H1 (cell line): ENCODE measurements at regions not wholly inside any gene's neighbourhood (a gene's known extent, or its start where the extent isn't known, plus 50 kb on each side); places are given as distances from the start of the nearest gene placed in this dataset.

Experiments used
- CTCF ChIA-PET: fragments of 300-600 bp; sonication (Branson Sonifier 250); formaldehyde crosslinking; loops from one replicate; lab custom pipeline; 2021; ENCODE audit not compliant: partially characterized antibody; lab: Charles Lee
- POLR2A ChIA-PET: fragments of 300-600 bp; sonication (Branson Sonifier 250); formaldehyde crosslinking; loops from one replicate; lab custom pipeline; 2021; ENCODE audit warnings: inconsistent platforms; ENCODE audit not compliant: partially characterized antibody; lab: Charles Lee
- DNase-seq, 2 experiments: peaks; one replicate each; pipeline versions ENCODE4 v3.0.0 to v3.0.0-alpha.2; 2010 to 2022; ENCODE audit warnings: low spot score in 2 of 2, low read depth in 1 of 2, mixed read lengths in 1 of 2
- FAIRE-seq: peaks from 2 replicates; lab custom pipeline; 2011; peaks lifted over from hg19 to GRCh38; lab: Jason Lieb, UNC
- H2AFZ ChIP-seq: 2 replicates; pipeline ENCODE4 v1.8.1; 2012; ENCODE audit warnings: low read length, inconsistent platforms
- H2AK5ac ChIP-seq: 2 replicates; pipeline ENCODE4 v1.6.1; 2013; ENCODE audit warnings: low read depth, low read length
- H2BK120ac ChIP-seq: replicated peaks from 2 replicates; pipeline ENCODE3; 2013; ENCODE audit warnings: low read depth, low read length, inconsistent platforms
- H2BK12ac ChIP-seq: 2 replicates; pipeline ENCODE4 v1.6.1; 2013; ENCODE audit warnings: low read depth, low read length
- H2BK15ac ChIP-seq: 2 replicates; pipeline ENCODE4 v1.6.1; 2013; ENCODE audit warnings: low read length
- H2BK20ac ChIP-seq: 2 replicates; pipeline ENCODE4 v1.6.1; 2013; ENCODE audit warnings: low read length
- H2BK5ac ChIP-seq: 2 replicates; pipeline ENCODE4 v1.6.1; 2013; ENCODE audit warnings: low read depth, low read length
- H3K14ac ChIP-seq: 2 replicates; pipeline ENCODE4 v1.6.1; 2013; ENCODE audit warnings: inconsistent platforms; ENCODE audit not compliant: insufficient read length
- H3K18ac ChIP-seq: 2 replicates; pipeline ENCODE4 v1.6.1; 2013; ENCODE audit warnings: low read length; ENCODE audit errors: extremely low read depth
- H3K23ac ChIP-seq: 2 replicates; pipeline ENCODE4 v1.6.1; 2013; ENCODE audit warnings: inconsistent platforms; ENCODE audit not compliant: insufficient read length
- H3K23me2 ChIP-seq: 2 replicates; pipeline ENCODE4 v1.6.1; 2013; ENCODE audit warnings: low read depth, low read length
- H3K27ac ChIP-seq: 2 replicates; pipeline ENCODE4 v1.6.1; 2011; ENCODE audit warnings: low read depth, low read length, inconsistent platforms
- H3K27me3 ChIP-seq, 4 experiments: replicated peaks in 1 of 4; 1 replicate in 1 of 4; 2 replicates in 3 of 4; pipeline versions ENCODE4 v1.6.1 to v1.8.1; 2011 to 2013; ENCODE audit warnings: low read length in 3 of 4, mild to moderate bottlenecking in 3 of 4, inconsistent platforms in 2 of 4, mixed read lengths in 2 of 4, moderate library complexity in 1 of 4; ENCODE audit not compliant: control insufficient read depth in 3 of 4, insufficient read depth in 3 of 4; ENCODE audit errors: extremely low read depth in 1 of 4
- H3K36me3 ChIP-seq, 4 experiments: 2 replicates each; pipeline versions ENCODE4 v1.6.1 to v1.8.1; 2011 to 2013; ENCODE audit warnings: mild to moderate bottlenecking in 4 of 4, low read length in 3 of 4, moderate library complexity in 2 of 4, control low read depth in 1 of 4, inconsistent platforms in 1 of 4; ENCODE audit not compliant: insufficient read depth in 4 of 4, control insufficient read depth in 2 of 4
- H3K4ac ChIP-seq: replicated peaks from 2 replicates; pipeline ENCODE3; 2013; ENCODE audit warnings: low read length, low read depth, mixed read lengths, inconsistent platforms; ENCODE audit not compliant: insufficient read length
- H3K4me1 ChIP-seq, 4 experiments: replicated peaks in 1 of 4; 1 replicate in 1 of 4; 2 replicates in 3 of 4; pipeline versions ENCODE4 v1.6.1 to v1.8.1; 2011 to 2013; ENCODE audit warnings: low read length in 3 of 4, inconsistent platforms in 2 of 4, mixed read lengths in 1 of 4; ENCODE audit not compliant: insufficient read depth in 4 of 4, control insufficient read depth in 3 of 4
- H3K4me2 ChIP-seq, 2 experiments: 2 replicates each; pipeline versions ENCODE4 v1.6.1 to v1.8.1; 2011 to 2013; ENCODE audit warnings: low read depth in 2 of 2, low read length in 2 of 2, control low read depth in 1 of 2, inconsistent platforms in 1 of 2, mild to moderate bottlenecking in 1 of 2; ENCODE audit not compliant: insufficient read depth in 1 of 2
- H3K4me3 ChIP-seq, 4 experiments: fragments of 200-600, 300-600 bp in 1 of 4; sonication (generic), shearing (Covaris generic), sonication (Bioruptor Twin) in 1 of 4; 2 replicates each; pipeline versions ENCODE4 v1.5.1 to v1.8.1; 2011 to 2016; ENCODE audit warnings: low read length in 4 of 4, low read depth in 3 of 4, control low read depth in 2 of 4, inconsistent platforms in 2 of 4, mild to moderate bottlenecking in 2 of 4, mixed read lengths in 1 of 4, moderate library complexity in 1 of 4; ENCODE audit not compliant: insufficient read depth in 2 of 4; ENCODE audit errors: extremely low read depth in 1 of 4
- H3K56ac ChIP-seq: replicated peaks from 2 replicates; pipeline ENCODE3; 2013; ENCODE audit warnings: low read depth, mild to moderate bottlenecking, mixed read lengths, low read length, inconsistent platforms; ENCODE audit not compliant: insufficient read length
- H3K79me1 ChIP-seq: 2 replicates; pipeline ENCODE4 v1.6.1; 2013; ENCODE audit warnings: low read depth, low read length, control low read depth
- H3K79me2 ChIP-seq, 2 experiments: 2 replicates each; pipeline versions ENCODE4 v1.6.1 to v1.8.1; 2012 to 2013; ENCODE audit warnings: low read length in 2 of 2, mild to moderate bottlenecking in 2 of 2, inconsistent platforms in 1 of 2; ENCODE audit not compliant: insufficient read depth in 2 of 2, control insufficient read depth in 1 of 2
- H3K9ac ChIP-seq, 4 experiments: replicated peaks in 1 of 4; 1 replicate in 1 of 4; 2 replicates in 3 of 4; pipeline versions ENCODE4 v1.6.1 to v1.8.1; 2011 to 2013; ENCODE audit warnings: low read depth in 3 of 4, low read length in 3 of 4, control low read depth in 2 of 4, mild to moderate bottlenecking in 2 of 4, moderate library complexity in 2 of 4, inconsistent platforms in 1 of 4; ENCODE audit errors: extremely low read depth in 1 of 4
- H3K9me3 ChIP-seq, 2 experiments: 2 replicates each; pipeline versions ENCODE4 v1.6.1 to v1.8.1; 2012 to 2013; ENCODE audit warnings: mild to moderate bottlenecking in 2 of 2, moderate library complexity in 2 of 2, control low read depth in 1 of 2, inconsistent platforms in 1 of 2, low read depth in 1 of 2, low read length in 1 of 2, mixed read lengths in 1 of 2; ENCODE audit not compliant: insufficient read depth in 2 of 2
- H4K20me1 ChIP-seq, 2 experiments: replicated peaks in 1 of 2; 2 replicates each; pipeline versions ENCODE3 to v1.8.1; 2011 to 2013; ENCODE audit warnings: inconsistent platforms in 2 of 2, low read length in 2 of 2, mild to moderate bottlenecking in 1 of 2; ENCODE audit not compliant: insufficient read depth in 2 of 2, control insufficient read depth in 1 of 2
- H4K5ac ChIP-seq: 2 replicates; pipeline ENCODE4 v1.6.1; 2013; ENCODE audit warnings: low read length, low read depth, mixed read lengths, inconsistent platforms; ENCODE audit not compliant: insufficient read length
- H4K8ac ChIP-seq: 2 replicates; pipeline ENCODE4 v1.8.0; 2013; ENCODE audit warnings: mild to moderate bottlenecking, moderate library complexity, low read length, inconsistent platforms; ENCODE audit not compliant: insufficient read depth; ENCODE audit errors: extremely low read depth
- H4K91ac ChIP-seq: replicated peaks from 2 replicates; pipeline ENCODE3; 2013; ENCODE audit warnings: low read length, mixed read lengths, inconsistent platforms; ENCODE audit not compliant: insufficient read length
- TEAD4 ChIP-seq: IDR thresholded peaks from 2 replicates; pipeline ENCODE4 v1.6.1; 2012; ENCODE audit warnings: low read depth, low read length, inconsistent platforms, mixed read lengths
- WGBS, 2 experiments: shearing (Covaris generic) in 1 of 2; methylation state at CpG; one replicate each; pipeline versions ENCODE4 v1.1.6 to v1.1.7; 2013 to 2015; ENCODE audit warnings: low lambda C conversion rate in 2 of 2, mixed read lengths in 2 of 2, inconsistent platforms in 1 of 2, low coverage in 1 of 2, missing lambda C conversion rate in 1 of 2; ENCODE audit not compliant: insufficient replicate concordance in 2 of 2, insufficient coverage in 1 of 2, insufficient read length in 1 of 2; ENCODE audit errors: extremely low coverage in 1 of 2, missing lambda C conversion rate in 1 of 2; 5-methylcytosine and 5-hydroxymethylcytosine counted together

DNA sequence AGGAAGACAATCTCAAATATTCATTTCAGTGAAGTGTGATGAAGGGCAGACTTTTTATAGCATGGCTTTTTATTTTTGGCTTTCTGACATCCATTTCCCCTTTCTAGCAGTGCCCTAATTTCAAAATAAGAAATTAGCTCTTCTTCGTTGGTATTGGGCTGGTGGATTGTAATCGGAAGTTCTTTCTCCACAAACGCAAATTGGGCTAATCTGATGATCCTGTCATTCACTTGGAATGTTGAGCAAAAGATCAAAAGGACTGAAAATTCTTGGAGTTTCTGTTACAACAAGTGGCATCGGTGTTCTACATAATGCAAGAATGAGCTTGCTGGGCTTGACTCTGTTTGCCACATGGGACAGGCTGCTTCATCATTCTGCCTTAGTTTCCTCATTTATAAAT is 1182.8 kb downstream of the FLRT2 start:
- Histone ChIP-seq H3K4ac (no peak overlapping the region), H3K23me2 (no peaks in the 10 kb centered on the region), H3K23ac (no peak overlapping the region), H3K18ac (no peak overlapping the region), H4K91ac (no peak overlapping the region), H2BK5ac (no peak overlapping the region), H3K9ac (no peak overlapping the region), H2AK5ac (no peak overlapping the region), H3K27me3 (no peaks in the 10 kb centered on the region), H3K4me1 (no peaks in the 10 kb centered on the region), H3K4me3 (no peak overlapping the region), H3K9me3 (no peaks in the 10 kb centered on the region), H2BK120ac (no peak overlapping the region), H3K4me2 (no peak overlapping the region), H4K8ac (no peak overlapping the region), H4K20me1 (no peaks in the 10 kb centered on the region), H2BK12ac (no peak overlapping the region), H2AFZ (no peak overlapping the region), H3K79me1 (no peaks in the 10 kb centered on the region), H2BK20ac (no peak overlapping the region), H3K79me2 (no peaks in the 10 kb centered on the region), H3K14ac (no peak overlapping the region), H4K5ac (no peak overlapping the region), H3K36me3 (no peaks in the 10 kb centered on the region), H2BK15ac (no peak overlapping the region), H3K56ac (no peak overlapping the region), H3K27ac (no peak overlapping the region)
- FAIRE-seq, result peak; percentile 7
- 79% methylated on average over 4 of the region's 4 CpGs; no CpG with 5 or more reads in 1 of the 2 experiments for WGBS, 2 experiments
- ChIA-PET POLR2A (no interaction called here), CTCF (interaction anchor here (1.7 kb wide), 1 partner anchor 24 kb away, joined by 4 read pairs; no protein-coding TSS in a partner anchor)
- DNase-seq, result no peak
- TF ChIP-seq TEAD4, result peak; percentile 36; the same call in 1 of the 2 replicates
